Endodermal cell (in vitro differentiated cells): ENCODE measurements at regions not wholly inside any gene's neighbourhood (a gene's known extent, or its start where the extent isn't known, plus 50 kb on each side); places are given as distances from the start of the nearest gene placed in this dataset.

Source experiments
- DNase-seq: peaks from one replicate; pipeline ENCODE4 v3.0.0-alpha.2; 2017
- H3K27ac ChIP-seq: 2 replicates; pipeline ENCODE4 v1.5.1; 2013; ENCODE audit warnings: mild to moderate bottlenecking, low read depth, low read length, moderate library complexity
- H3K27me3 ChIP-seq: 2 replicates; pipeline ENCODE4 v1.6.1; 2013; ENCODE audit warnings: mild to moderate bottlenecking, low read length, moderate library complexity; ENCODE audit not compliant: insufficient read depth, control insufficient read depth, poor library complexity, severe bottlenecking
- H3K36me3 ChIP-seq: 2 replicates; pipeline ENCODE4 v1.7.0; 2013; ENCODE audit warnings: mild to moderate bottlenecking, low read length, moderate library complexity; ENCODE audit not compliant: control insufficient read depth, insufficient read depth
- H3K4me1 ChIP-seq: one replicate; pipeline ENCODE4 v1.7.0; 2013; ENCODE audit warnings: low read length; ENCODE audit not compliant: control insufficient read depth, insufficient read depth
- H3K4me3 ChIP-seq: 2 replicates; pipeline ENCODE4 v1.5.1; 2013; ENCODE audit warnings: mild to moderate bottlenecking, low read length, moderate library complexity
- H3K9ac ChIP-seq: 2 replicates; pipeline ENCODE4 v1.6.1; 2013; ENCODE audit warnings: mild to moderate bottlenecking, low read length, moderate library complexity; ENCODE audit not compliant: poor library complexity, severe bottlenecking; ENCODE audit errors: extremely low read depth
- H3K9me3 ChIP-seq: 2 replicates; pipeline ENCODE4 v1.6.1; 2013; ENCODE audit warnings: mild to moderate bottlenecking, low read length, moderate library complexity; ENCODE audit not compliant: control insufficient read depth
- H3K27ac Mint-ChIP-seq: 2 replicates; pipeline ENCODE4 v1.8.0; 2020; ENCODE audit warnings: mixed read lengths
- H3K27me3 Mint-ChIP-seq: 2 replicates; pipeline ENCODE4 v1.8.0; 2021; ENCODE audit warnings: mild to moderate bottlenecking, mixed read lengths; ENCODE audit not compliant: insufficient read depth
- H3K36me3 Mint-ChIP-seq: 2 replicates; pipeline ENCODE4 v1.8.0; 2020; ENCODE audit warnings: low read depth, mixed read lengths
- H3K4me1 Mint-ChIP-seq: 2 replicates; pipeline ENCODE4 v1.8.0; 2020; ENCODE audit warnings: mixed read lengths
- H3K4me3 Mint-ChIP-seq: 2 replicates; pipeline ENCODE4 v1.8.0; 2020; ENCODE audit warnings: mild to moderate bottlenecking, moderate library complexity, mixed read lengths
- H3K9me3 Mint-ChIP-seq: 2 replicates; pipeline ENCODE4 v1.8.0; 2020; ENCODE audit warnings: mild to moderate bottlenecking, mixed read lengths
- CTCF ChIP-seq: fragments of 200-600 bp; sonication (generic); conservative IDR thresholded peaks from 2 replicates; pipeline ENCODE4 v1.5.0; 2021; ENCODE audit warnings: antibody characterized with exemption, mild to moderate bottlenecking
- WGBS, 2 experiments: methylation state at CpG; one replicate each; pipeline versions ENCODE4 v1.1.5 to v1.1.7; 2013; ENCODE audit warnings: missing lambda C conversion rate in 2 of 2, mixed read lengths in 1 of 2; ENCODE audit not compliant: insufficient coverage in 1 of 2, insufficient read length in 1 of 2; 5-methylcytosine and 5-hydroxymethylcytosine counted together

- H3K4me1 Mint-ChIP-seq, result peaks cover 19% of the 10 kb centered on the region
- WGBS, 2 experiments, result 82 to 86% methylated on average over 6 to 9 of the region's 11 CpGs
- no peaks in the 10 kb centered on the region for H3K27me3 Mint-ChIP-seq
These were observed 79.3 kb downstream of the SDC1 start for GRCh38 chr2:20145497-20146193.

GRCh38 chr2:20144861-20145260 lies 80.1 kb downstream of the SDC1 start:
- H3K4me3 Mint-ChIP-seq, result no peak overlapping the region
- H3K9me3 ChIP-seq, result no peaks in the 10 kb centered on the region
- H3K4me1 ChIP-seq, result no peaks in the 10 kb centered on the region
- H3K9me3 Mint-ChIP-seq, result no peaks in the 10 kb centered on the region
- no peaks in the 10 kb centered on the region for H3K27me3 Mint-ChIP-seq
- WGBS, 2 experiments, result 83 to 88% methylated on average over 2 to 6 of the region's 6 CpGs
- TF ChIP-seq CTCF, result no peak
- no peaks in the 10 kb centered on the region for H3K27me3 ChIP-seq
- DNase-seq, result no peak
- H3K27ac ChIP-seq, result no peak overlapping the region
- no peak overlapping the region for H3K4me3 ChIP-seq
- no peak overlapping the region for H3K27ac Mint-ChIP-seq
- peaks cover 18% of the 10 kb centered on the region for H3K4me1 Mint-ChIP-seq
- H3K36me3 Mint-ChIP-seq, result no peaks in the 10 kb centered on the region
- no peak overlapping the region for H3K9ac ChIP-seq
- no peaks in the 10 kb centered on the region for H3K36me3 ChIP-seq

More at GRCh38 chr2:20145497-20146193, 79.3 kb downstream of the SDC1 start:
- H3K27me3 ChIP-seq, result no peaks in the 10 kb centered on the region
- H3K9me3 ChIP-seq, result no peaks in the 10 kb centered on the region
- H3K27ac ChIP-seq, result no peak overlapping the region
- Mint-ChIP-seq H3K27ac (no peak overlapping the region), H3K36me3 (no peaks in the 10 kb centered on the region), H3K4me3 (no peak overlapping the region), H3K9me3 (no peaks in the 10 kb centered on the region)
- DNase-seq, result peak; percentile 68
- no peaks in the 10 kb centered on the region for H3K36me3 ChIP-seq
- no peak overlapping the region for H3K4me3 ChIP-seq
- no peak for TF ChIP-seq CTCF
- no peak overlapping the region for H3K9ac ChIP-seq
- H3K4me1 ChIP-seq, result no peaks in the 10 kb centered on the region

GRCh38 chr2:20144196-20144595 lies 80.7 kb downstream of the SDC1 start:
- no peaks in the 10 kb centered on the region for H3K4me1 ChIP-seq
- Mint-ChIP-seq H3K36me3 (no peaks in the 10 kb centered on the region), H3K27me3 (no peaks in the 10 kb centered on the region), H3K27ac (no peak overlapping the region), H3K9me3 (no peaks in the 10 kb centered on the region), H3K4me1 (peaks cover 16% of the 10 kb centered on the region), H3K4me3 (no peak overlapping the region)
- 95 to 100% methylated on average over 1 of the region's 1 CpG for WGBS, 2 experiments
- no peak overlapping the region for H3K9ac ChIP-seq
- no peak overlapping the region for H3K27ac ChIP-seq
- H3K27me3 ChIP-seq, result no peaks in the 10 kb centered on the region
- no peaks in the 10 kb centered on the region for H3K36me3 ChIP-seq
- no peaks in the 10 kb centered on the region for H3K9me3 ChIP-seq
- TF ChIP-seq CTCF, result no peak
- DNase-seq, result no peak
- no peak overlapping the region for H3K4me3 ChIP-seq
